ENCODE measurements at regions not wholly inside any gene's neighbourhood (a gene's known extent, or its start where the extent isn't known, plus 50 kb on each side); places are given as distances from the start of the nearest gene placed in this dataset.

GRCh38 chr1:221863635-221864034, 121.7 kb upstream of the DUSP10 start:
- 93% methylated on average over 3 of the region's 3 CpGs; no CpG with 5 or more reads in 1 of the 2 experiments for WGBS, 2 experiments (ENCODE audit: extremely low coverage in 1 of 2, insufficient coverage in 1 of 2, insufficient read length in 1 of 2, insufficient replicate concordance in 2 of 2, low coverage in 1 of 2, low lambda C conversion rate in 2 of 2, missing lambda C conversion rate in 1 of 2)
- POLR2A ChIA-PET (ENCODE audit: partially characterized antibody) = no interaction called here

More at GRCh38 chr1:221863635-221864034, 121.7 kb upstream of the DUSP10 start:
- Histone ChIP-seq H2AFZ (ENCODE audit: low read length) (no peak overlapping the region), H3K79me1 (ENCODE audit: low read depth, low read length) (no peaks in the 10 kb centered on the region), H4K91ac (replicated peaks; ENCODE audit: insufficient read length, low read length) (no peak overlapping the region), H3K9me3 (ENCODE audit: insufficient read depth in 2 of 2, low read depth in 1 of 2, low read length in 1 of 2) (no peaks in the 10 kb centered on the region), H3K4me1 (replicated peaks in 1 of 4; ENCODE audit: control insufficient read depth in 3 of 4, insufficient read depth in 4 of 4, low read length in 3 of 4) (no peaks in the 10 kb centered on the region), H3K23me2 (ENCODE audit: low read depth, low read length) (no peaks in the 10 kb centered on the region), H3K9ac (replicated peaks in 1 of 4; ENCODE audit: extremely low read depth in 1 of 4, low read depth in 3 of 4, low read length in 3 of 4) (no peak overlapping the region), H3K27ac (ENCODE audit: low read depth, low read length) (no peak overlapping the region), H2BK15ac (ENCODE audit: low read length) (no peak overlapping the region), H3K36me3 (ENCODE audit: control insufficient read depth in 2 of 4, insufficient read depth in 4 of 4, low read length in 3 of 4) (no peaks in the 10 kb centered on the region), H3K4me2 (ENCODE audit: insufficient read depth in 1 of 2, low read depth in 2 of 2, low read length in 2 of 2) (no peak overlapping the region), H3K56ac (replicated peaks; ENCODE audit: insufficient read length, low read depth, low read length) (no peak overlapping the region), H2BK120ac (replicated peaks; ENCODE audit: low read depth, low read length) (no peak overlapping the region), H3K27me3 (replicated peaks in 1 of 4; ENCODE audit: control insufficient read depth in 3 of 4, extremely low read depth in 1 of 4, insufficient read depth in 3 of 4, low read length in 3 of 4) (no peaks in the 10 kb centered on the region), H2BK12ac (ENCODE audit: low read depth, low read length) (no peak overlapping the region), H3K79me2 (ENCODE audit: control insufficient read depth in 1 of 2, insufficient read depth in 2 of 2, low read length in 2 of 2) (no peaks in the 10 kb centered on the region), H3K4me3 (ENCODE audit: extremely low read depth in 1 of 4, insufficient read depth in 2 of 4, low read depth in 3 of 4, low read length in 4 of 4) (no peak overlapping the region), H3K23ac (ENCODE audit: insufficient read length) (no peak overlapping the region), H3K4ac (replicated peaks; ENCODE audit: insufficient read length, low read depth, low read length) (no peak overlapping the region), H3K18ac (ENCODE audit: extremely low read depth, low read length) (no peak overlapping the region), H4K8ac (ENCODE audit: extremely low read depth, insufficient read depth, low read length) (no peak overlapping the region), H2AK5ac (ENCODE audit: low read depth, low read length) (no peak overlapping the region), H4K20me1 (replicated peaks in 1 of 2; ENCODE audit: control insufficient read depth in 1 of 2, insufficient read depth in 2 of 2, low read length in 2 of 2) (no peaks in the 10 kb centered on the region), H2BK20ac (ENCODE audit: low read length) (no peak overlapping the region), H3K14ac (ENCODE audit: insufficient read length) (no peak overlapping the region), H4K5ac (ENCODE audit: insufficient read length, low read depth, low read length) (no peak overlapping the region), H2BK5ac (ENCODE audit: low read depth, low read length) (no peak overlapping the region)
- CTCF ChIA-PET (ENCODE audit: partially characterized antibody) = interaction anchor here (0.9 to 1.6 kb wide), 2 partner anchors 98 to 600 kb away, joined by 3 read pairs; no protein-coding TSS in a partner anchor
- TF ChIP-seq EP300 (IDR thresholded peaks at IDR 0.05; ENCODE audit: borderline replicate concordance in 1 of 2, low read depth in 2 of 2, low read length in 2 of 2) = no peak
- TF ChIP-seq CHD2 (IDR thresholded peaks at IDR 0.05; ENCODE audit: low read length) = no peak
- TF ChIP-seq BCL11A (IDR thresholded peaks at IDR 0.05; ENCODE audit: low read depth in 2 of 2, low read length in 2 of 2) = no peak
- TF ChIP-seq TBP (IDR thresholded peaks at IDR 0.05; ENCODE audit: low read depth, low read length) = no peak
- no peak for TF ChIP-seq KDM5A (IDR thresholded peaks at IDR 0.05; ENCODE audit: low read length)
- no peak for TF ChIP-seq GABPA (IDR thresholded peaks at IDR 0.05; ENCODE audit: borderline replicate concordance, insufficient read depth, low read length)
- TF ChIP-seq JUN (IDR thresholded peaks at IDR 0.05; ENCODE audit: low read depth, low read length) = no peak
- no peak for DNase-seq (ENCODE audit: low read depth in 1 of 2, low spot score in 2 of 2)
- no peak for FAIRE-seq

All from H1 (cell line).